Adrenal gland (tissue), 9 donors: ENCODE measurements at regions not wholly inside any gene's neighbourhood (a gene's known extent, or its start where the extent isn't known, plus 50 kb on each side); places are given as distances from the start of the nearest gene placed in this dataset.
A peak's percentile ranks its signal among the peaks of the same experiment; 100 is the strongest.

Experiments used
- DNase-seq, 7 donors: peaks; one replicate each; pipeline ENCODE4 v3.0.0-alpha.2; 2019 to 2020
- H3K27ac ChIP-seq, 5 donors: fragments of 200-600 bp; sonication (generic) in 4 of 5; 1 replicate in 3 of 5; 2 replicates in 2 of 5; pipeline versions ENCODE4 v1.5.1 to v1.8.0; 2016 to 2020; ENCODE audit warnings: mild to moderate bottlenecking in 1 of 5
- H3K27me3 ChIP-seq: fragments of 200-600 bp; 2 replicates; pipeline ENCODE4 v1.8.0; 2021
- H3K36me3 ChIP-seq, 2 donors: fragments of 200-600 bp; replicated peaks in 1 of 2; 1 replicate in 1 of 2; 2 replicates in 1 of 2; pipeline versions ENCODE4 v1.5.1 to v1.8.0; 2018 to 2022
- H3K4me1 ChIP-seq, 2 donors: fragments of 200-600 bp; replicated peaks in 1 of 2; 1 replicate in 1 of 2; 2 replicates in 1 of 2; pipeline versions ENCODE4 v1.5.1 to v1.8.0; 2018 to 2021
- H3K4me3 ChIP-seq, 4 donors: fragments of 200-600 bp; sonication (generic) in 3 of 4; one replicate each; pipeline ENCODE4 v1.5.1; 2016 to 2018
- H3K9me3 ChIP-seq, 3 donors: fragments of 200-600 bp; sonication (generic) in 1 of 3; replicated peaks in 1 of 3; 1 replicate in 2 of 3; 2 replicates in 1 of 3; pipeline versions ENCODE4 v1.5.1 to v1.8.0; 2016 to 2021
- POLR2A ChIP-seq, 2 donors: fragments of 450-650 bp; IDR thresholded peaks; one replicate each; pipeline ENCODE4 v1.6.1; 2017; ENCODE audit warnings: antibody characterized with exemption in 2 of 2, mild to moderate bottlenecking in 2 of 2, moderate library complexity in 1 of 2
- WGBS, 4 donors: extraction: QIAGEN DNeasy Blood & Tissue Kit in 2 of 4; methylation state at CpG; one replicate each; pipeline versions ENCODE4 v1.1.5 to v1.1.7; 2013 to 2017; 5-methylcytosine and 5-hydroxymethylcytosine counted together
- intact Hi-C, 2 donors: fragments of 100-400 bp; cut with DNase I; formaldehyde crosslinking; loops; one replicate each; pipeline versions ENCODE4 v1.14.1 to v1.15.0; 2022 to 2023
- TF ChIP-seq, protein P1 (sequence below), 6 experiments: fragments of 450-650 bp in 4 of 6; fragments of 200-600 bp in 2 of 6; sonication (generic) in 1 of 6; IDR thresholded peaks; 1 replicate in 5 of 6; 2 replicates in 1 of 6; pipeline versions ENCODE4 v1.5.1 to v1.8.0; 2016 to 2021; ENCODE audit warnings: antibody characterized with exemption in 6 of 6, mild to moderate bottlenecking in 2 of 6, moderate library complexity in 1 of 6
- donor health status: healthy with polysubstance abuse.
- donor health status: Bipolar disorder and iron deficiency.
- donor health status: DM: yes; HTN: yes; CAD: no.
- donor health status: DM: no; HTN: no; CAD: no.
- donor health status: DM: no; HTN: no; CAD: no.

- Histone ChIP-seq H3K27me3 (no peaks in the 10 kb centered on the region), H3K4me3 (no peak overlapping the region), H3K4me1 (no peaks in the 10 kb centered on the region), H3K27ac (no peak overlapping the region), H3K9me3 (no peaks in the 10 kb centered on the region), H3K36me3 (no peaks in the 10 kb centered on the region)
- no peak for DNase-seq
- no peak for TF ChIP-seq POLR2A (IDR thresholded peaks at IDR 0.05)
- TF ChIP-seq, protein P1, sequence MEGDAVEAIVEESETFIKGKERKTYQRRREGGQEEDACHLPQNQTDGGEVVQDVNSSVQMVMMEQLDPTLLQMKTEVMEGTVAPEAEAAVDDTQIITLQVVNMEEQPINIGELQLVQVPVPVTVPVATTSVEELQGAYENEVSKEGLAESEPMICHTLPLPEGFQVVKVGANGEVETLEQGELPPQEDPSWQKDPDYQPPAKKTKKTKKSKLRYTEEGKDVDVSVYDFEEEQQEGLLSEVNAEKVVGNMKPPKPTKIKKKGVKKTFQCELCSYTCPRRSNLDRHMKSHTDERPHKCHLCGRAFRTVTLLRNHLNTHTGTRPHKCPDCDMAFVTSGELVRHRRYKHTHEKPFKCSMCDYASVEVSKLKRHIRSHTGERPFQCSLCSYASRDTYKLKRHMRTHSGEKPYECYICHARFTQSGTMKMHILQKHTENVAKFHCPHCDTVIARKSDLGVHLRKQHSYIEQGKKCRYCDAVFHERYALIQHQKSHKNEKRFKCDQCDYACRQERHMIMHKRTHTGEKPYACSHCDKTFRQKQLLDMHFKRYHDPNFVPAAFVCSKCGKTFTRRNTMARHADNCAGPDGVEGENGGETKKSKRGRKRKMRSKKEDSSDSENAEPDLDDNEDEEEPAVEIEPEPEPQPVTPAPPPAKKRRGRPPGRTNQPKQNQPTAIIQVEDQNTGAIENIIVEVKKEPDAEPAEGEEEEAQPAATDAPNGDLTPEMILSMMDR (IDR thresholded peaks at IDR 0.05), result no peak
- WGBS, 4 donors, result 90 to 94% (median 92%) methylated on average over 7 of the region's 7 CpGs
- intact Hi-C loops, result no loop called here
These were observed 143.3 kb downstream of the DICER1 start for GRCh38 chr14:95014036-95014435.

- H3K9me3 ChIP-seq, result no peaks in the 10 kb centered on the region
- intact Hi-C loops, result no loop called here
- no peak for TF ChIP-seq POLR2A (IDR thresholded peaks at IDR 0.05)
- TF ChIP-seq, protein P1 (IDR thresholded peaks at IDR 0.05), result no peak
- WGBS, 4 donors, result 68 to 76% (median 72%) methylated on average over 16 of the region's 16 CpGs
- no peak overlapping the region for H3K27ac ChIP-seq
- peaks cover 2% of the 10 kb centered on the region for H3K27me3 ChIP-seq
- no peaks in the 10 kb centered on the region for H3K36me3 ChIP-seq
- no peak for DNase-seq
- H3K4me3 ChIP-seq, result no peak overlapping the region
- H3K4me1 ChIP-seq, result no peaks in the 10 kb centered on the region
These were observed 145.8 kb downstream of the DICER1 start for GRCh38 chr14:95011445-95012006.

GRCh38 chr14:95008445-95009217 lies 148.7 kb downstream of the DICER1 start:
- WGBS, 4 donors, result 64 to 77% (median 73%) methylated on average over 15 of the region's 15 CpGs
- Histone ChIP-seq H3K27me3 (peaks cover 2% of the 10 kb centered on the region), H3K4me1 (no peaks in the 10 kb centered on the region), H3K27ac (no peak overlapping the region), H3K4me3 (no peak overlapping the region), H3K36me3 (no peaks in the 10 kb centered on the region), H3K9me3 (no peaks in the 10 kb centered on the region)
- DNase-seq, result peak in 1 of 7 donors; percentile 57
- no peak for TF ChIP-seq POLR2A (IDR thresholded peaks at IDR 0.05)
- TF ChIP-seq, protein P1 (IDR thresholded peaks at IDR 0.05), result no peak
- intact Hi-C loops, result no loop called here

GRCh38 chr14:95007921-95008320 lies 149.4 kb downstream of the DICER1 start:
- Histone ChIP-seq H3K27ac (no peak overlapping the region), H3K4me3 (no peak overlapping the region), H3K4me1 (no peaks in the 10 kb centered on the region), H3K9me3 (no peaks in the 10 kb centered on the region), H3K36me3 (no peaks in the 10 kb centered on the region), H3K27me3 (peaks cover 2% of the 10 kb centered on the region)
- no peak for DNase-seq
- no peak for TF ChIP-seq POLR2A (IDR thresholded peaks at IDR 0.05)
- TF ChIP-seq, protein P1 (IDR thresholded peaks at IDR 0.05), result no peak
- intact Hi-C loops, result no loop called here
- 80 to 90% (median 87%) methylated on average over 7 of the region's 7 CpGs for WGBS, 4 donors
